Sigmoid colon (tissue), 4 donors: ENCODE measurements at regions not wholly inside any gene's neighbourhood (a gene's known extent, or its start where the extent isn't known, plus 50 kb on each side); places are given as distances from the start of the nearest gene placed in this dataset.

Experiments
- POLR2A ChIP-seq, 2 donors: fragments of 450-650 bp; IDR thresholded peaks; one replicate each; pipeline ENCODE4 v1.6.1; 2016; ENCODE audit warnings: antibody characterized with exemption in 2 of 2, mild to moderate bottlenecking in 2 of 2, moderate library complexity in 2 of 2
- POLR2AphosphoS5 ChIP-seq, 4 donors: sonication (generic); formaldehyde crosslinking; IDR thresholded peaks; one replicate each; pipeline ENCODE4 v1.6.1; 2017; ENCODE audit warnings: antibody characterized with exemption in 4 of 4
- TF ChIP-seq, protein P1 (sequence below), 4 experiments: fragments of 450-650 bp in 3 of 4; fragments of 200-600 bp in 1 of 4; IDR thresholded peaks; one replicate each; pipeline ENCODE4 v1.5.1; 2016 to 2019; ENCODE audit warnings: antibody characterized with exemption in 4 of 4, mild to moderate bottlenecking in 3 of 4, moderate library complexity in 2 of 4

GRCh38 chr20:60101891-60102281, 143.7 kb downstream of the CDH26 start:
- TF ChIP-seq POLR2A (IDR thresholded peaks at IDR 0.05) (no peak), POLR2AphosphoS5 (IDR thresholded peaks at IDR 0.05) (no peak)
- TF ChIP-seq, protein P1, sequence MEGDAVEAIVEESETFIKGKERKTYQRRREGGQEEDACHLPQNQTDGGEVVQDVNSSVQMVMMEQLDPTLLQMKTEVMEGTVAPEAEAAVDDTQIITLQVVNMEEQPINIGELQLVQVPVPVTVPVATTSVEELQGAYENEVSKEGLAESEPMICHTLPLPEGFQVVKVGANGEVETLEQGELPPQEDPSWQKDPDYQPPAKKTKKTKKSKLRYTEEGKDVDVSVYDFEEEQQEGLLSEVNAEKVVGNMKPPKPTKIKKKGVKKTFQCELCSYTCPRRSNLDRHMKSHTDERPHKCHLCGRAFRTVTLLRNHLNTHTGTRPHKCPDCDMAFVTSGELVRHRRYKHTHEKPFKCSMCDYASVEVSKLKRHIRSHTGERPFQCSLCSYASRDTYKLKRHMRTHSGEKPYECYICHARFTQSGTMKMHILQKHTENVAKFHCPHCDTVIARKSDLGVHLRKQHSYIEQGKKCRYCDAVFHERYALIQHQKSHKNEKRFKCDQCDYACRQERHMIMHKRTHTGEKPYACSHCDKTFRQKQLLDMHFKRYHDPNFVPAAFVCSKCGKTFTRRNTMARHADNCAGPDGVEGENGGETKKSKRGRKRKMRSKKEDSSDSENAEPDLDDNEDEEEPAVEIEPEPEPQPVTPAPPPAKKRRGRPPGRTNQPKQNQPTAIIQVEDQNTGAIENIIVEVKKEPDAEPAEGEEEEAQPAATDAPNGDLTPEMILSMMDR (IDR thresholded peaks at IDR 0.05), result no peak
